Subcutaneous abdominal adipose tissue (tissue), 5 donors: ENCODE measurements at regions not wholly inside any gene's neighbourhood (a gene's known extent, or its start where the extent isn't known, plus 50 kb on each side); places are given as distances from the start of the nearest gene placed in this dataset.
"Not testable (repeated sequence)": the region's sequence is repeated elsewhere in the genome, so short reads cannot be mapped to it uniquely, and the experiment has no call there.

Source experiments
- H3K27ac ChIP-seq: one replicate; pipeline ENCODE4 v1.7.0; 2013; ENCODE audit warnings: low read depth, mild to moderate bottlenecking, inconsistent platforms, low read length, moderate library complexity
- H3K27me3 ChIP-seq, 5 donors: one replicate each; pipeline ENCODE4 v1.7.0; 2013; ENCODE audit warnings: low read length in 5 of 5, inconsistent platforms in 1 of 5; ENCODE audit not compliant: control insufficient read depth in 5 of 5, insufficient read depth in 4 of 5
- H3K36me3 ChIP-seq, 5 donors: one replicate each; pipeline ENCODE4 v1.7.0; 2013; ENCODE audit warnings: low read length in 5 of 5; ENCODE audit not compliant: control insufficient read depth in 5 of 5, insufficient read depth in 5 of 5
- H3K4me1 ChIP-seq, 5 donors: one replicate each; pipeline ENCODE4 v1.7.0; 2013; ENCODE audit warnings: low read length in 5 of 5, mild to moderate bottlenecking in 3 of 5, moderate library complexity in 1 of 5; ENCODE audit not compliant: control insufficient read depth in 5 of 5, insufficient read depth in 5 of 5
- H3K4me3 ChIP-seq, 5 donors: one replicate each; pipeline ENCODE4 v1.7.0; 2013; ENCODE audit warnings: low read length in 5 of 5, low read depth in 1 of 5
- H3K9ac ChIP-seq, 5 donors: one replicate each; pipeline ENCODE4 v1.7.0; 2013; ENCODE audit warnings: low read length in 5 of 5, mild to moderate bottlenecking in 4 of 5, moderate library complexity in 3 of 5
- H3K9me3 ChIP-seq, 5 donors: one replicate each; pipeline ENCODE4 v1.7.0; 2013; ENCODE audit warnings: low read length in 5 of 5; ENCODE audit not compliant: control insufficient read depth in 5 of 5
- donor health status: healthy.
- donor health status: healthy.
- donor health status: healthy.
- donor health status: healthy.
- donor health status: healthy.

GRCh38 chr5:112036206-112036605 lies 279.2 kb upstream of the NREP start:
- Histone ChIP-seq H3K36me3 (no peaks in the 10 kb centered on the region), H3K27ac (no peak overlapping the region), H3K27me3 (no peaks in the 10 kb centered on the region), H3K9me3 (no peaks in the 10 kb centered on the region), H3K9ac (no peak overlapping the region), H3K4me3 (no peak overlapping the region), H3K4me1 (peaks cover 0 to 3% (median 0%) of the 10 kb centered on the region in 5 donors)

GRCh38 chr5:112034421-112034979 lies 277.5 kb upstream of the NREP start:
- H3K36me3 ChIP-seq = no peaks in the 10 kb centered on the region
- H3K27me3 ChIP-seq = no peaks in the 10 kb centered on the region
- no peak overlapping the region for H3K9ac ChIP-seq
- no peaks in the 10 kb centered on the region for H3K9me3 ChIP-seq
- no peak overlapping the region for H3K4me3 ChIP-seq
- H3K4me1 ChIP-seq = peaks cover 0 to 3% (median 0%) of the 10 kb centered on the region in 5 donors
- no peak overlapping the region for H3K27ac ChIP-seq

GRCh38 chr5:112026879-112027278 lies 269.9 kb upstream of the NREP start:
- not testable (repeated sequence) for H3K4me1 ChIP-seq, H3K4me3 ChIP-seq, H3K36me3 ChIP-seq, H3K9me3 ChIP-seq, H3K27ac ChIP-seq, H3K27me3 ChIP-seq, H3K9ac ChIP-seq

- no peak overlapping the region for H3K4me3 ChIP-seq
- H3K36me3 ChIP-seq = no peaks in the 10 kb centered on the region
- no peaks in the 10 kb centered on the region for H3K27me3 ChIP-seq
- H3K9ac ChIP-seq = no peak overlapping the region
- H3K9me3 ChIP-seq = no peaks in the 10 kb centered on the region
- H3K27ac ChIP-seq = no peak overlapping the region
- H3K4me1 ChIP-seq = no peaks in the 10 kb centered on the region
Observed at GRCh38 chr5:112025757-112026156, 268.8 kb upstream of the NREP start.

GRCh38 chr5:112024769-112025168 lies 267.8 kb upstream of the NREP start:
- Histone ChIP-seq H3K4me1 (no peaks in the 10 kb centered on the region), H3K36me3 (no peaks in the 10 kb centered on the region), H3K27ac (no peak overlapping the region)

GRCh38 chr5:112024221-112024620 lies 267.2 kb upstream of the NREP start:
- H3K4me1 ChIP-seq = no peaks in the 10 kb centered on the region
- no peaks in the 10 kb centered on the region for H3K36me3 ChIP-seq
- H3K4me3 ChIP-seq = no peak overlapping the region
- H3K27ac ChIP-seq = no peak overlapping the region
- no peaks in the 10 kb centered on the region for H3K27me3 ChIP-seq
- H3K9ac ChIP-seq = no peak overlapping the region
- no peaks in the 10 kb centered on the region for H3K9me3 ChIP-seq

More at GRCh38 chr5:112024769-112025168, 267.8 kb upstream of the NREP start:
- Histone ChIP-seq H3K9me3 (no peaks in the 10 kb centered on the region), H3K4me3 (no peak overlapping the region), H3K27me3 (no peaks in the 10 kb centered on the region), H3K9ac (no peak overlapping the region)

- H3K4me1 ChIP-seq = no peaks in the 10 kb centered on the region
- no peaks in the 10 kb centered on the region for H3K27me3 ChIP-seq
- H3K4me3 ChIP-seq = no peak overlapping the region
- no peaks in the 10 kb centered on the region for H3K9me3 ChIP-seq
- no peak overlapping the region for H3K27ac ChIP-seq
- no peak overlapping the region for H3K9ac ChIP-seq
- H3K36me3 ChIP-seq = no peaks in the 10 kb centered on the region
Observed at GRCh38 chr5:112023766-112024165, 266.8 kb upstream of the NREP start.

GRCh38 chr5:112018846-112019245 lies 261.9 kb upstream of the NREP start:
- Histone ChIP-seq H3K9ac (no peak overlapping the region), H3K4me1 (peaks cover 0 to 8% (median 0%) of the 10 kb centered on the region in 5 donors), H3K9me3 (no peaks in the 10 kb centered on the region), H3K4me3 (no peak overlapping the region), H3K27me3 (no peaks in the 10 kb centered on the region), H3K27ac (no peak overlapping the region), H3K36me3 (no peaks in the 10 kb centered on the region)

GRCh38 chr5:112016980-112017379 lies 260.0 kb upstream of the NREP start:
- Histone ChIP-seq H3K27me3 (no peaks in the 10 kb centered on the region), H3K36me3 (no peaks in the 10 kb centered on the region), H3K4me3 (no peak overlapping the region), H3K9ac (no peak overlapping the region), H3K4me1 (peaks cover 0 to 18% (median 5%) of the 10 kb centered on the region in 5 donors), H3K9me3 (no peaks in the 10 kb centered on the region), H3K27ac (no peak overlapping the region)

GRCh38 chr5:112014783-112015395 lies 257.9 kb upstream of the NREP start:
- Histone ChIP-seq H3K27me3 (no peaks in the 10 kb centered on the region), H3K9ac (no peak overlapping the region)

More at GRCh38 chr5:112014783-112015395, 257.9 kb upstream of the NREP start:
- H3K4me1 ChIP-seq = peaks cover 0 to 22% (median 7%) of the 10 kb centered on the region in 5 donors
- H3K4me3 ChIP-seq = no peak overlapping the region
- no peak overlapping the region for H3K27ac ChIP-seq
- H3K36me3 ChIP-seq = no peaks in the 10 kb centered on the region
- no peaks in the 10 kb centered on the region for H3K9me3 ChIP-seq
